H1 (cell line): ENCODE measurements at regions not wholly inside any gene's neighbourhood (a gene's known extent, or its start where the extent isn't known, plus 50 kb on each side); places are given as distances from the start of the nearest gene placed in this dataset.

Source experiments
- CTCF ChIA-PET: fragments of 300-600 bp; sonication (Branson Sonifier 250); formaldehyde crosslinking; loops from one replicate; lab custom pipeline; 2021; ENCODE audit not compliant: partially characterized antibody; lab: Charles Lee
- POLR2A ChIA-PET: fragments of 300-600 bp; sonication (Branson Sonifier 250); formaldehyde crosslinking; loops from one replicate; lab custom pipeline; 2021; ENCODE audit warnings: inconsistent platforms; ENCODE audit not compliant: partially characterized antibody; lab: Charles Lee
- DNase-seq, 2 experiments: peaks; one replicate each; pipeline versions ENCODE4 v3.0.0 to v3.0.0-alpha.2; 2010 to 2022; ENCODE audit warnings: low spot score in 2 of 2, low read depth in 1 of 2, mixed read lengths in 1 of 2
- FAIRE-seq: peaks from 2 replicates; lab custom pipeline; 2011; peaks lifted over from hg19 to GRCh38; lab: Jason Lieb, UNC
- H2AFZ ChIP-seq: 2 replicates; pipeline ENCODE4 v1.8.1; 2012; ENCODE audit warnings: low read length, inconsistent platforms
- H2AK5ac ChIP-seq: 2 replicates; pipeline ENCODE4 v1.6.1; 2013; ENCODE audit warnings: low read depth, low read length
- H2BK120ac ChIP-seq: replicated peaks from 2 replicates; pipeline ENCODE3; 2013; ENCODE audit warnings: low read depth, low read length, inconsistent platforms
- H2BK12ac ChIP-seq: 2 replicates; pipeline ENCODE4 v1.6.1; 2013; ENCODE audit warnings: low read depth, low read length
- H2BK15ac ChIP-seq: 2 replicates; pipeline ENCODE4 v1.6.1; 2013; ENCODE audit warnings: low read length
- H2BK20ac ChIP-seq: 2 replicates; pipeline ENCODE4 v1.6.1; 2013; ENCODE audit warnings: low read length
- H2BK5ac ChIP-seq: 2 replicates; pipeline ENCODE4 v1.6.1; 2013; ENCODE audit warnings: low read depth, low read length
- H3K14ac ChIP-seq: 2 replicates; pipeline ENCODE4 v1.6.1; 2013; ENCODE audit warnings: inconsistent platforms; ENCODE audit not compliant: insufficient read length
- H3K18ac ChIP-seq: 2 replicates; pipeline ENCODE4 v1.6.1; 2013; ENCODE audit warnings: low read length; ENCODE audit errors: extremely low read depth
- H3K23ac ChIP-seq: 2 replicates; pipeline ENCODE4 v1.6.1; 2013; ENCODE audit warnings: inconsistent platforms; ENCODE audit not compliant: insufficient read length
- H3K23me2 ChIP-seq: 2 replicates; pipeline ENCODE4 v1.6.1; 2013; ENCODE audit warnings: low read depth, low read length
- H3K27ac ChIP-seq: 2 replicates; pipeline ENCODE4 v1.6.1; 2011; ENCODE audit warnings: low read depth, low read length, inconsistent platforms
- H3K27me3 ChIP-seq, 4 experiments: replicated peaks in 1 of 4; 1 replicate in 1 of 4; 2 replicates in 3 of 4; pipeline versions ENCODE4 v1.6.1 to v1.8.1; 2011 to 2013; ENCODE audit warnings: low read length in 3 of 4, mild to moderate bottlenecking in 3 of 4, inconsistent platforms in 2 of 4, mixed read lengths in 2 of 4, moderate library complexity in 1 of 4; ENCODE audit not compliant: control insufficient read depth in 3 of 4, insufficient read depth in 3 of 4; ENCODE audit errors: extremely low read depth in 1 of 4
- H3K36me3 ChIP-seq, 4 experiments: 2 replicates each; pipeline versions ENCODE4 v1.6.1 to v1.8.1; 2011 to 2013; ENCODE audit warnings: mild to moderate bottlenecking in 4 of 4, low read length in 3 of 4, moderate library complexity in 2 of 4, control low read depth in 1 of 4, inconsistent platforms in 1 of 4; ENCODE audit not compliant: insufficient read depth in 4 of 4, control insufficient read depth in 2 of 4
- H3K4ac ChIP-seq: replicated peaks from 2 replicates; pipeline ENCODE3; 2013; ENCODE audit warnings: low read length, low read depth, mixed read lengths, inconsistent platforms; ENCODE audit not compliant: insufficient read length
- H3K4me1 ChIP-seq, 4 experiments: replicated peaks in 1 of 4; 1 replicate in 1 of 4; 2 replicates in 3 of 4; pipeline versions ENCODE4 v1.6.1 to v1.8.1; 2011 to 2013; ENCODE audit warnings: low read length in 3 of 4, inconsistent platforms in 2 of 4, mixed read lengths in 1 of 4; ENCODE audit not compliant: insufficient read depth in 4 of 4, control insufficient read depth in 3 of 4
- H3K4me2 ChIP-seq, 2 experiments: 2 replicates each; pipeline versions ENCODE4 v1.6.1 to v1.8.1; 2011 to 2013; ENCODE audit warnings: low read depth in 2 of 2, low read length in 2 of 2, control low read depth in 1 of 2, inconsistent platforms in 1 of 2, mild to moderate bottlenecking in 1 of 2; ENCODE audit not compliant: insufficient read depth in 1 of 2
- H3K4me3 ChIP-seq, 4 experiments: fragments of 200-600, 300-600 bp in 1 of 4; sonication (generic), shearing (Covaris generic), sonication (Bioruptor Twin) in 1 of 4; 2 replicates each; pipeline versions ENCODE4 v1.5.1 to v1.8.1; 2011 to 2016; ENCODE audit warnings: low read length in 4 of 4, low read depth in 3 of 4, control low read depth in 2 of 4, inconsistent platforms in 2 of 4, mild to moderate bottlenecking in 2 of 4, mixed read lengths in 1 of 4, moderate library complexity in 1 of 4; ENCODE audit not compliant: insufficient read depth in 2 of 4; ENCODE audit errors: extremely low read depth in 1 of 4
- H3K56ac ChIP-seq: replicated peaks from 2 replicates; pipeline ENCODE3; 2013; ENCODE audit warnings: low read depth, mild to moderate bottlenecking, mixed read lengths, low read length, inconsistent platforms; ENCODE audit not compliant: insufficient read length
- H3K79me1 ChIP-seq: 2 replicates; pipeline ENCODE4 v1.6.1; 2013; ENCODE audit warnings: low read depth, low read length, control low read depth
- H3K79me2 ChIP-seq, 2 experiments: 2 replicates each; pipeline versions ENCODE4 v1.6.1 to v1.8.1; 2012 to 2013; ENCODE audit warnings: low read length in 2 of 2, mild to moderate bottlenecking in 2 of 2, inconsistent platforms in 1 of 2; ENCODE audit not compliant: insufficient read depth in 2 of 2, control insufficient read depth in 1 of 2
- H3K9ac ChIP-seq, 4 experiments: replicated peaks in 1 of 4; 1 replicate in 1 of 4; 2 replicates in 3 of 4; pipeline versions ENCODE4 v1.6.1 to v1.8.1; 2011 to 2013; ENCODE audit warnings: low read depth in 3 of 4, low read length in 3 of 4, control low read depth in 2 of 4, mild to moderate bottlenecking in 2 of 4, moderate library complexity in 2 of 4, inconsistent platforms in 1 of 4; ENCODE audit errors: extremely low read depth in 1 of 4
- H3K9me3 ChIP-seq, 2 experiments: 2 replicates each; pipeline versions ENCODE4 v1.6.1 to v1.8.1; 2012 to 2013; ENCODE audit warnings: mild to moderate bottlenecking in 2 of 2, moderate library complexity in 2 of 2, control low read depth in 1 of 2, inconsistent platforms in 1 of 2, low read depth in 1 of 2, low read length in 1 of 2, mixed read lengths in 1 of 2; ENCODE audit not compliant: insufficient read depth in 2 of 2
- H4K20me1 ChIP-seq, 2 experiments: replicated peaks in 1 of 2; 2 replicates each; pipeline versions ENCODE3 to v1.8.1; 2011 to 2013; ENCODE audit warnings: inconsistent platforms in 2 of 2, low read length in 2 of 2, mild to moderate bottlenecking in 1 of 2; ENCODE audit not compliant: insufficient read depth in 2 of 2, control insufficient read depth in 1 of 2
- H4K5ac ChIP-seq: 2 replicates; pipeline ENCODE4 v1.6.1; 2013; ENCODE audit warnings: low read length, low read depth, mixed read lengths, inconsistent platforms; ENCODE audit not compliant: insufficient read length
- H4K8ac ChIP-seq: 2 replicates; pipeline ENCODE4 v1.8.0; 2013; ENCODE audit warnings: mild to moderate bottlenecking, moderate library complexity, low read length, inconsistent platforms; ENCODE audit not compliant: insufficient read depth; ENCODE audit errors: extremely low read depth
- H4K91ac ChIP-seq: replicated peaks from 2 replicates; pipeline ENCODE3; 2013; ENCODE audit warnings: low read length, mixed read lengths, inconsistent platforms; ENCODE audit not compliant: insufficient read length
- CEBPB ChIP-seq: IDR thresholded peaks from 2 replicates; pipeline ENCODE4 v1.6.1; 2012; ENCODE audit warnings: low read depth, low read length
- EP300 ChIP-seq, 2 experiments: IDR thresholded peaks; 1 replicate in 1 of 2; 2 replicates in 1 of 2; pipeline ENCODE4 v1.6.1; 2011 to 2012; ENCODE audit warnings: low read depth in 2 of 2, low read length in 2 of 2, mild to moderate bottlenecking in 2 of 2, borderline replicate concordance in 1 of 2, inconsistent platforms in 1 of 2, moderate library complexity in 1 of 2
- KDM4A ChIP-seq: IDR thresholded peaks from one replicate; pipeline ENCODE4 v1.7.1; 2012; ENCODE audit warnings: low read depth, mild to moderate bottlenecking, moderate library complexity, low read length, inconsistent platforms; ENCODE audit not compliant: severe bottlenecking
- NRF1 ChIP-seq: IDR thresholded peaks from 2 replicates; pipeline ENCODE4 v1.6.1; 2011; ENCODE audit warnings: mild to moderate bottlenecking, low read depth, low read length, improper control_type of control experiment
- POU5F1 ChIP-seq: IDR thresholded peaks from 2 replicates; pipeline ENCODE4 v1.6.1; 2011; ENCODE audit warnings: low read depth, mild to moderate bottlenecking, low read length, moderate library complexity
- RBBP5 ChIP-seq: IDR thresholded peaks from 2 replicates; pipeline ENCODE4 v1.7.1; 2012; ENCODE audit warnings: low read depth, mild to moderate bottlenecking, inconsistent platforms, low read length, moderate library complexity, borderline replicate concordance
- RFX5 ChIP-seq: IDR thresholded peaks from 2 replicates; pipeline ENCODE4 v1.6.1; 2011; ENCODE audit warnings: low read depth, low read length, improper control_type of control experiment, borderline replicate concordance
- RNF2 ChIP-seq: fragments of 200-900, 300-1000 bp; sonication (generic); IDR thresholded peaks from 2 replicates; pipeline ENCODE4 v1.7.1; 2016; ENCODE audit warnings: borderline replicate concordance, low read depth, mild to moderate bottlenecking, antibody characterized with exemption, low read length; ENCODE audit not compliant: poor library complexity, severe bottlenecking; ENCODE audit errors: missing control alignments
- SIRT6 ChIP-seq: IDR thresholded peaks from one replicate; pipeline ENCODE4 v1.7.1; 2012; ENCODE audit warnings: low read length, inconsistent platforms
- SRF ChIP-seq: IDR thresholded peaks from 2 replicates; pipeline ENCODE4 v1.6.1; 2011; ENCODE audit warnings: mild to moderate bottlenecking, low read depth, low read length, moderate library complexity
- WGBS, 2 experiments: shearing (Covaris generic) in 1 of 2; methylation state at CpG; one replicate each; pipeline versions ENCODE4 v1.1.6 to v1.1.7; 2013 to 2015; ENCODE audit warnings: low lambda C conversion rate in 2 of 2, mixed read lengths in 2 of 2, inconsistent platforms in 1 of 2, low coverage in 1 of 2, missing lambda C conversion rate in 1 of 2; ENCODE audit not compliant: insufficient replicate concordance in 2 of 2, insufficient coverage in 1 of 2, insufficient read length in 1 of 2; ENCODE audit errors: extremely low coverage in 1 of 2, missing lambda C conversion rate in 1 of 2; 5-methylcytosine and 5-hydroxymethylcytosine counted together
- TF ChIP-seq, protein P1 (sequence below), 3 experiments: IDR thresholded peaks; 1 replicate in 2 of 3; 2 replicates in 1 of 3; pipeline versions ENCODE4 v1.5.1 to v1.6.1; 2011; ENCODE audit warnings: low read length in 3 of 3, mild to moderate bottlenecking in 3 of 3, inconsistent platforms in 2 of 3, low read depth in 1 of 3, moderate library complexity in 1 of 3; ENCODE audit not compliant: insufficient read depth in 1 of 3; ENCODE audit errors: control extremely low read depth in 1 of 3

DNA sequence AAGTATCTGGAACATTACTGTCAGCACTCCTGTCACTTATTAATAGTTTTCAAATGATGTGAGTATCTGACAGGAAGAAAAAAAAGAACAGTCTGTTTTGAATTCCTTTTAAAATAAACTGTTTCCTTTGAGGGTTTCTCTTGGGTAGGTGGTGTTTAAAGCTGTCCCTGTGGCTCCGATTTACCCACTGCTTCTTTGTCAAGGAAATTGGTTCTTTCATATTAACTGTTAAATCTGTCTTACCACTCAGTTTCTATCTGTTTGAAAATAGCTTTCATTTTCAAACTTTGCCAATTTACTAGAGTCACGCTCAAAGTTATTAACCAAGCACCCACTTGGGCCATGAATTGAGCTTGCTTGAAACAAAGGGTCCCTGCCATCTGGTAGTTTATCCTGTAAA, 614.6 kb upstream of the NXPH2 start:
- H3K79me1 ChIP-seq = no peaks in the 10 kb centered on the region
- no peaks in the 10 kb centered on the region for H3K36me3 ChIP-seq
- H2BK20ac ChIP-seq = no peak overlapping the region
- H3K14ac ChIP-seq = no peak overlapping the region
- no peaks in the 10 kb centered on the region for H3K79me2 ChIP-seq
- no peak overlapping the region for H3K4me2 ChIP-seq
- no peak overlapping the region for H2BK12ac ChIP-seq
- H3K27ac ChIP-seq = no peak overlapping the region
- H3K27me3 ChIP-seq = no peaks in the 10 kb centered on the region
- H3K56ac ChIP-seq = no peak overlapping the region
- WGBS, 2 experiments = 93% methylated on average over 2 of the region's 2 CpGs; no CpG with 5 or more reads in 1 of the 2 experiments
- ChIA-PET CTCF (interaction anchor here (0.6 to 1.1 kb wide), 3 partner anchors 136 to 329 kb away, joined by 3 to 4 read pairs (median 3); no protein-coding TSS in a partner anchor), POLR2A (no interaction called here)
- H2AFZ ChIP-seq = no peak overlapping the region
- no peak overlapping the region for H3K18ac ChIP-seq
- no peaks in the 10 kb centered on the region for H4K20me1 ChIP-seq
- no peak overlapping the region for H2BK15ac ChIP-seq
- no peak overlapping the region for H3K4me3 ChIP-seq
- no peak overlapping the region for H4K91ac ChIP-seq
- no peak overlapping the region for H2BK5ac ChIP-seq
- FAIRE-seq = no peak
- no peaks in the 10 kb centered on the region for H3K4me1 ChIP-seq
- no peak for DNase-seq
- no peak overlapping the region for H4K5ac ChIP-seq
- no peak overlapping the region for H2AK5ac ChIP-seq
- no peak overlapping the region for H3K4ac ChIP-seq
- H3K23me2 ChIP-seq = no peaks in the 10 kb centered on the region
- no peaks in the 10 kb centered on the region for H3K9me3 ChIP-seq
- H3K23ac ChIP-seq = no peak overlapping the region
- H2BK120ac ChIP-seq = no peak overlapping the region
- H4K8ac ChIP-seq = no peak overlapping the region
- H3K9ac ChIP-seq = no peak overlapping the region
- TF ChIP-seq RBBP5 (no peak), EP300 (IDR thresholded peaks at IDR 0.05; ENCODE audit: borderline replicate concordance in 1 of 2, low read depth in 2 of 2, low read length in 2 of 2) (no peak), SIRT6 (no peak), RFX5 (no peak), CEBPB (no peak), NRF1 (no peak), KDM4A (no peak), SRF (no peak), RNF2 (no peak), POU5F1 (no peak)
- TF ChIP-seq, protein P1, sequence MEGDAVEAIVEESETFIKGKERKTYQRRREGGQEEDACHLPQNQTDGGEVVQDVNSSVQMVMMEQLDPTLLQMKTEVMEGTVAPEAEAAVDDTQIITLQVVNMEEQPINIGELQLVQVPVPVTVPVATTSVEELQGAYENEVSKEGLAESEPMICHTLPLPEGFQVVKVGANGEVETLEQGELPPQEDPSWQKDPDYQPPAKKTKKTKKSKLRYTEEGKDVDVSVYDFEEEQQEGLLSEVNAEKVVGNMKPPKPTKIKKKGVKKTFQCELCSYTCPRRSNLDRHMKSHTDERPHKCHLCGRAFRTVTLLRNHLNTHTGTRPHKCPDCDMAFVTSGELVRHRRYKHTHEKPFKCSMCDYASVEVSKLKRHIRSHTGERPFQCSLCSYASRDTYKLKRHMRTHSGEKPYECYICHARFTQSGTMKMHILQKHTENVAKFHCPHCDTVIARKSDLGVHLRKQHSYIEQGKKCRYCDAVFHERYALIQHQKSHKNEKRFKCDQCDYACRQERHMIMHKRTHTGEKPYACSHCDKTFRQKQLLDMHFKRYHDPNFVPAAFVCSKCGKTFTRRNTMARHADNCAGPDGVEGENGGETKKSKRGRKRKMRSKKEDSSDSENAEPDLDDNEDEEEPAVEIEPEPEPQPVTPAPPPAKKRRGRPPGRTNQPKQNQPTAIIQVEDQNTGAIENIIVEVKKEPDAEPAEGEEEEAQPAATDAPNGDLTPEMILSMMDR (IDR thresholded peaks at IDR 0.05; ENCODE audit: control extremely low read depth in 1 of 3, insufficient read depth in 1 of 3, low read depth in 1 of 3, low read length in 3 of 3) = no peak
